Stomach smooth muscle (tissue), 2 donors: ENCODE measurements at regions not wholly inside any gene's neighbourhood (a gene's known extent, or its start where the extent isn't known, plus 50 kb on each side); places are given as distances from the start of the nearest gene placed in this dataset.

Source experiments
- H3K27ac ChIP-seq: one replicate; pipeline ENCODE4 v1.7.0; 2013; ENCODE audit warnings: mild to moderate bottlenecking, low read length, inconsistent platforms
- H3K27me3 ChIP-seq, 2 donors: one replicate each; pipeline ENCODE4 v1.7.0; 2013; ENCODE audit warnings: low read length in 2 of 2; ENCODE audit not compliant: insufficient read depth in 2 of 2, control insufficient read depth in 1 of 2
- H3K36me3 ChIP-seq, 2 donors: one replicate each; pipeline ENCODE4 v1.7.0; 2013; ENCODE audit warnings: low read length in 2 of 2; ENCODE audit not compliant: control insufficient read depth in 2 of 2, insufficient read depth in 2 of 2
- H3K4me1 ChIP-seq: one replicate; pipeline ENCODE4 v1.7.0; 2013; ENCODE audit warnings: low read length; ENCODE audit not compliant: control insufficient read depth, insufficient read depth
- H3K4me3 ChIP-seq, 2 donors: one replicate each; pipeline ENCODE4 v1.7.0; 2013; ENCODE audit warnings: low read length in 2 of 2
- H3K9ac ChIP-seq, 2 donors: one replicate each; pipeline ENCODE4 v1.7.0; 2013; ENCODE audit warnings: low read length in 2 of 2, mild to moderate bottlenecking in 1 of 2
- H3K9me3 ChIP-seq, 2 donors: one replicate each; pipeline ENCODE4 v1.7.0; 2013; ENCODE audit warnings: low read length in 2 of 2; ENCODE audit not compliant: control insufficient read depth in 2 of 2
- donor health status: healthy.
- donor health status: Pancreatic carcinoma.

DNA sequence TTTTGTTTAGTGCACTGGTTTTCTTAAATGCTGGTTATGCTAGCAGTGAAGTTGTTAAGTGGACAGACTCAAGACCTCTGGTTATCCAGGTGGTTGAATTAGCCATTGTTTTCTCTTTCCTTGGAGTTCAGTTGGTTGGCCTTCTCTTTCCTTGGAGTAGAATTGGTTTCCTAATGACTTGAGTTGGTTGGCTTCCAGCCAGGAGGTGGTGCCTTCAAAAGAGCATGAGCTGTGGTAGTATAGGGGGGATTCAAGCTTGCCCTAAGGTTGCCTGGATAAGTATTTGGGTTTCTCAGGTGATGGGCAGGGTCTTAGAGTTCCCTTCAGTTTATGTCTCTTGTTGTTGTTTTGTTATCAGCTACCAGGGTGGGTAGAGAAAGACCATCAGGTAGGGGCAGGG is 92.5 kb downstream of the ATP23 start:
- Histone ChIP-seq H3K9me3 (peaks cover 3 to 8% of the 10 kb centered on the region in 2 donors), H3K27ac (no peak overlapping the region), H3K9ac (no peak overlapping the region), H3K4me1 (peaks cover 2% of the 10 kb centered on the region), H3K36me3 (no peaks in the 10 kb centered on the region), H3K27me3 (no peaks in the 10 kb centered on the region), H3K4me3 (no peak overlapping the region)

DNA sequence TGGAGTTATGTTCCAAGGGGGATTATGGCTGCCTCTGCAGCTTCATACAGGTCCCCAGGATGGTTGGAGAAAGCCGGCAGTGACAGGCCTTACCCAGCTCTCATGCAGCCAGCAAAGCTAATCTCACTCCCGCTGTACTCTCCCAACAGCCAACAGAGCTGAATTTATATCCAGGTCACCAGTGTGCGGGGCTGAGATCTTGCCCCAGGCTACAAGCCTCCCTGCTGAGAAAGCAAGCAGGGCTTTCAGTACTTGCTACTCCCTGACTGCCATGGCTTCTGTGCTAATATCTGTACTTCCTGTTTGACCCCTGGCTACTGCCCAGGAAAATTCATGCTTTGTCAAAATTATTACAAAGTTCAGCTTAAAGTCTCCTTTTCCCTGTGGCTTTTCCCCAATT is 92.9 kb downstream of the ATP23 start:
- Histone ChIP-seq H3K36me3 (no peaks in the 10 kb centered on the region), H3K4me3 (no peak overlapping the region), H3K27me3 (no peaks in the 10 kb centered on the region), H3K9ac (no peak overlapping the region), H3K4me1 (peaks cover 2% of the 10 kb centered on the region), H3K27ac (no peak overlapping the region), H3K9me3 (peaks cover 3 to 8% of the 10 kb centered on the region in 2 donors)

DNA sequence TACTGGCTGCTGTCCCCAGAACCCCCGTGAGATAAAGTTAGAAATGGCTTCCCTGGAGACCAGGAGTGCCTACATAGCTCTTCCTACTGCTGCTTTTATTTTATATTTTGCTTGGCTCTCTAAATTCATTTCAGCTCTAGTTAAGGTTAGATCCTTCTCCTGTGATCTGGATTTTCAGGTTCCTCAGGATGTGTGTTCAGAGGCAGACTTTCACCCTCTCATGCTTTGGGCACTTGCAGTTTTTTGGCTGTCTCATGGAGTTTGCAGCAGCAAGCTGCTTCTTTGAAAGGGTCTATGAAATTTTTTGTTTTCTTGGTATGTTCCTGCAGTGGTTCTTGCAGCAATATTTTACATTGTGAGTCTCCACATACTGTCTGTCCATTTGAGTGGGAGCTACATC is 93.3 kb downstream of the ATP23 start:
- no peaks in the 10 kb centered on the region for H3K36me3 ChIP-seq
- H3K27me3 ChIP-seq = no peaks in the 10 kb centered on the region
- H3K4me1 ChIP-seq = peaks cover 2% of the 10 kb centered on the region
- H3K9ac ChIP-seq = no peak overlapping the region
- H3K9me3 ChIP-seq = peaks cover 3 to 8% of the 10 kb centered on the region in 2 donors
- no peak overlapping the region for H3K4me3 ChIP-seq
- no peak overlapping the region for H3K27ac ChIP-seq

DNA sequence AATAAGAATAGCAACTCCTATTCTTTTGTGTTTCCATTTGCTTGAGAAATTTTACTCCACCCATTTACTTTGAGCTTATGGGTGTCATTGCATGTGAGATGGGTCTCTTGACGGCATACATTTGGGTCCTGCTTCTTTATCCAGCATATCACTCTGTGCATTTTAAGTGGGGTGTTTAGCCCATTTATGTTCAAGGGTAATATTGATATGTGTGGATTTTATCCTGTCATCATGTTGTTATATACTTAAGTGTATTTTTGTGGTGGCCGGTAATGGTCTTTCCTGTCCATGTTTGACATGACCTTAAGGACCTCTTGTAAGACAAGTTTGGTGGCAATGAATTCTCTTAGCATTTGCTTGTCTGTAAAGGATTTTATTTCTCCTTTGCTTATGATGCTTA is 100.1 kb downstream of the ATP23 start:
- no peak overlapping the region for H3K27ac ChIP-seq
- H3K27me3 ChIP-seq = no peaks in the 10 kb centered on the region
- H3K4me1 ChIP-seq = no peaks in the 10 kb centered on the region
- H3K4me3 ChIP-seq = no peak overlapping the region
- peaks cover 0 to 3% of the 10 kb centered on the region in 2 donors for H3K9me3 ChIP-seq
- H3K36me3 ChIP-seq = no peaks in the 10 kb centered on the region
- no peak overlapping the region for H3K9ac ChIP-seq

DNA sequence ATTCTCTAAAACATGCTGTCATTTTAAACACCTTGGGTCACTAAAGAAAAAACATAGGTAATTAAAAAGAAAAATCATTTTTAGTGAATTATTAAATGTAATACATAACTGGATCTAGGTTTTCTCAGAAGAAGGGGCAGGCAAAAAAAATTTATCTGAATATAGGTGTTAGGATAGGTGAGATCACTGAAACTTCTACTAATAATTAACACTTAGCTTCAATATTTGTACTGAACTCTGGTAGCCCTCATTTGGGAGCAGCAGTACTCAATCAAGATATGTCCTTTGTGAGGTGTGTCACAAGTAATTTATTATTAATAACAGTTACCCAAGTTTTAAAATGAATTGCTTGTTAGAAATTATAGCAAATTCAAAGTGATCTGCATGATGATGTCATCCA is 103.6 kb downstream of the ATP23 start:
- H3K4me3 ChIP-seq = no peak overlapping the region
- H3K9ac ChIP-seq = no peak overlapping the region
- no peaks in the 10 kb centered on the region for H3K27me3 ChIP-seq
- H3K27ac ChIP-seq = no peak overlapping the region
- no peaks in the 10 kb centered on the region for H3K36me3 ChIP-seq
- H3K4me1 ChIP-seq = no peaks in the 10 kb centered on the region
- H3K9me3 ChIP-seq = no peaks in the 10 kb centered on the region

DNA sequence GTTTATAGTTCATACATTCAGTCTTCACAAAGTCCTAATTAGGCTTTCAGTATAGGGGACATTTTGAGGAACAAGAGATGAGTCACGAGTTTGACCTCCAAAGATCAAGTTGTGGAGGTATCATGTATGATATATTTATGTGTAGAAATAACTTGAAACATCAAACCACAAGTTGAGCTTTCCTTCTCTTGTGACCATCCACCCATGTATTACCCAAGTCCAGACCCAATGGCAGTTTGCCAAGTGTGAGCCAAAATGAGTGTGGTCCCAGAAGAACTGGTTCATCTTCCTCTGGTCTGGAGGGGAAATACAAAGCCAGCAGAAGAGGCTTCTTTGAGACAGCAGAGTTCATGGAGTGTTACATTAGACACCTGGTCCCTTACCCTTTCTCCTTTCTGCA is 104.9 kb downstream of the ATP23 start:
- Histone ChIP-seq H3K9ac (no peak overlapping the region), H3K27me3 (no peaks in the 10 kb centered on the region), H3K27ac (no peak overlapping the region), H3K4me3 (no peak overlapping the region), H3K4me1 (no peaks in the 10 kb centered on the region), H3K9me3 (no peaks in the 10 kb centered on the region), H3K36me3 (no peaks in the 10 kb centered on the region)

DNA sequence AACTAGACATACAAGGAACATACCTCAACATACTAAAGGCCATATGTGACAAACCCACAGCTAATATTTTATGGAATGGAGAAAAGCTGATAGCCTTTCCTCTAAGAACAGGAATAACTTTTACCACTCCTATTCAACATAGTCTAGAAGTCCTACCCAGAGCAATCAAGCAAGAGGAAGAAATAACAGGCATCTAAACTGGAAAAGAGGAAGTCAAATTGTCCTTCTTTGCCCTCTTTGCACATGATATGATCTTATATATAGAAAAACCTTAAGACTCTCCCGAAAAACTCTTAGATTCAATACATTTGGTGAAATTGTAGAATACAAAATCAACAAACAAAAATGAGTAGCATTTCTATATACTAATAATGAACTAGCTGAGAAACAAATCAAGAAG is 110.0 kb downstream of the ATP23 start:
- no peaks in the 10 kb centered on the region for H3K27me3 ChIP-seq
- no peaks in the 10 kb centered on the region for H3K36me3 ChIP-seq

DNA sequence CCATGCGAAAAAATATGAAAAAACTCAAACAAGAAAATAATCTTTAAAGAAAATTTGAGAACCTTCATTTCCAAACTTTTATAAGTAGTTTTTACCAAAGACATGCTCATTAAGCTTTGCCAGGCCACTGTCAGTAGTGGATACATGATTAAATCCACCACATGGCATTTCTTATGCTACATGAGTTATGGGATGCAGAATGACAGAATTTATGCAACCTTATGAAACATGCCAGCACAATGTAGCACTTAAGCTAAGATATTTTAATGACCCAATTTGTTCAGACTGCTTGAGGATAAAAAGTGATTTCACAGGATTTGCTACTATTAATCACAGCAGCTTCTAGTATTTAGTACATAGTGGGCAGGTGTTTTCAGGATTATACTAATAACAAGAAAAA is 123.3 kb downstream of the ATP23 start:
- H3K9me3 ChIP-seq = no peaks in the 10 kb centered on the region
- H3K4me1 ChIP-seq = no peaks in the 10 kb centered on the region
- no peaks in the 10 kb centered on the region for H3K36me3 ChIP-seq
- no peak overlapping the region for H3K9ac ChIP-seq
- H3K27ac ChIP-seq = no peak overlapping the region
- H3K27me3 ChIP-seq = no peaks in the 10 kb centered on the region
- no peak overlapping the region for H3K4me3 ChIP-seq

More for the DNA sequence above, 110.0 kb downstream of the ATP23 start:
- H3K4me3 ChIP-seq = no peak overlapping the region
- no peak overlapping the region for H3K27ac ChIP-seq
- H3K9ac ChIP-seq = no peak overlapping the region
- no peaks in the 10 kb centered on the region for H3K9me3 ChIP-seq
- H3K4me1 ChIP-seq = no peaks in the 10 kb centered on the region

DNA sequence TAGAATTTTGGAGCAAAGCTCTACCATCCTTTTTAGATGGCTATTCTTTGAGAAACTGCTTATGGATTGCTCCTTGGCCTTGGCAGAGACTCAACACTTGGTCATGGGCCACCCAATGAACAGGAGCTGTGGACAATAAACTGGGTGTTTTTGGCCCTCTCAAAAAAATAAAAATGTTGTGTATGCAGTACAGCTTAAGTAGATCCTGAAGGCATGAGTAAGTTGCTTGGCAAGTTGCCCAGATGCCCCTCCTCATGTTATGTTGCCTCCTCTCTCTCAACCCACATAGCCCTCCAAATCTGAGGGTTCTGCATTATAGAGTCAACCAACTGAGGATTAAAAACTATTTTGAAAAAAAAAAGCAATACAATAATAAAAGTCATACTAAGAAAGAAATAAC is 124.9 kb downstream of the ATP23 start:
- Histone ChIP-seq H3K27me3 (no peaks in the 10 kb centered on the region), H3K9ac (no peak overlapping the region), H3K36me3 (no peaks in the 10 kb centered on the region), H3K27ac (no peak overlapping the region), H3K4me3 (no peak overlapping the region), H3K4me1 (no peaks in the 10 kb centered on the region), H3K9me3 (no peaks in the 10 kb centered on the region)

DNA sequence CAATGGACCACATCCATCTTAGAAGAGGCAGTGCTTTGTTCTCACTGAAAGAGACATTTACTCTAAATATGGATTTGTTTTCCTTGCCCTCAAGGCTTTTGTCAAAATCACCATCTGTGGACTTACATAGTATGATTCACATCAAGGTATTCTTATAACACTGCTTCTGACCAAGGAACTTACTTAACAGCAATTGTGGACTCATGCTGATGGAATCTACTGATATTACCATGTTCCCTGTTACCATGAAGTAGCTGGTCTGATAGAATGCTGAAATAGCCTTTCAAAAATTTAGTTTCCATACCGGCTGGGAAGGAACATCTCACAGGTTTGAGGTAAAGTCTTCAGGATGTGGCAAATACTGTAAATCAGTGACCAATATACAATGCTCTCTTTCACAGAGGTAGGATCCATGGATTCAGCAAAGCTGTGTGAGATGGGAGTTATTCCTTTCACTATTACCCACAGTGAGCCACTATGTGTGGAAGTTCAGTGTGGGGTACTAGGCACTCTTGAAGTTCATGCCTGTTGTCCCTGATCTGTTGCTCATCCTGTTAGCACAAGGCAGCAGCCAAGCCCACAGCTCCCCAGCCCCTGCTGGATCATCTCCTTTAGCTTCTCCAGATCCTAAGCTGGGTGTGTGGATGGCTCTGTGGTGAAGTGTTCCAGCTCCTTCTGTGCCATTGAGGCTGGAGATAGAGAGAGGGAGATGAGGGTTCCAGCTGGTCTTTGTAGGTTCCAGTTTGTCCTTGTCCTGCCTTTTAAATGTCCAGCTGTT is 126.4 kb downstream of the ATP23 start:
- Histone ChIP-seq H3K36me3 (no peaks in the 10 kb centered on the region), H3K27me3 (no peaks in the 10 kb centered on the region), H3K4me3 (no peak overlapping the region), H3K9ac (no peak overlapping the region), H3K4me1 (no peaks in the 10 kb centered on the region), H3K27ac (no peak overlapping the region), H3K9me3 (no peaks in the 10 kb centered on the region)

DNA sequence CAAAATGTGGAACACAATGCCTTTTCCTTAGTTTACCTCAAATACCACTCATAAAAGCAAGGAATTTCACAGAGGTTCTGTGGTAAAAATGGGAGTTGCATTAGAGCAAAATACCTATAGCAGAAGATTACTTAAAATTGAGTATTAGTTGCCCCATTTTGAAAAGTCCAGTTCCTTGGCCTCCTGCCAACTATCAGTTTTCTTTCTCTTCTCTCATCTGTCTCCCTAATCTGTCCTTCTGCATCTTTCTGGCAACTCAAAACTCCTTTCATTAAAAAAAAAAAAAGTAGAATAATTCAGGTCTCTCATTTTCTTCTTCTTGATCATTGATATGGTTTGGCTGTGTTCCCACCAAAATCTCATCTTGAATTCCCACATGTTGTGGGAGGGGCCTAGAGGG is 127.3 kb downstream of the ATP23 start:
- no peak overlapping the region for H3K9ac ChIP-seq
- no peaks in the 10 kb centered on the region for H3K4me1 ChIP-seq
- H3K4me3 ChIP-seq = no peak overlapping the region
- no peaks in the 10 kb centered on the region for H3K9me3 ChIP-seq
- H3K36me3 ChIP-seq = no peaks in the 10 kb centered on the region
- H3K27me3 ChIP-seq = no peaks in the 10 kb centered on the region
- H3K27ac ChIP-seq = no peak overlapping the region
